ENCODE measurements at regions not wholly inside any gene's neighbourhood (a gene's known extent, or its start where the extent isn't known, plus 50 kb on each side); places are given as distances from the start of the nearest gene placed in this dataset.
A peak's percentile ranks its signal among the peaks of the same experiment; 100 is the strongest.

- TF ChIP-seq CTCF (IDR thresholded peaks at IDR 0.05; ENCODE audit: low read depth, low read length) = no peak
- no peak overlapping the region for H3K4me3 ChIP-seq (ENCODE audit: low read depth, low read length)
- in situ Hi-C loops (cut with HindIII; ENCODE audit: low sequenced_read_pairs) = no loop called here
- DNase-seq (ENCODE audit: low read depth, low spot score) = no peak
These were observed 738.3 kb upstream of the HS6ST1 start for GRCh38 chr2:129056959-129057317.

- in situ Hi-C loops (cut with HindIII; ENCODE audit: low sequenced_read_pairs) = no loop called here
- TF ChIP-seq CTCF (IDR thresholded peaks at IDR 0.05; ENCODE audit: low read depth, low read length) = no peak
- no peak for DNase-seq (ENCODE audit: low read depth, low spot score)
- no peak overlapping the region for H3K4me3 ChIP-seq (ENCODE audit: low read depth, low read length)
These were observed 740.3 kb upstream of the HS6ST1 start for GRCh38 chr2:129058981-129059380.

GRCh38 chr2:129059476-129059875 is 740.8 kb upstream of the HS6ST1 start:
- no peak overlapping the region for H3K4me3 ChIP-seq (ENCODE audit: low read depth, low read length)
- in situ Hi-C loops (cut with HindIII; ENCODE audit: low sequenced_read_pairs) = no loop called here
- TF ChIP-seq CTCF (IDR thresholded peaks at IDR 0.05; ENCODE audit: low read depth, low read length) = no peak
- no peak for DNase-seq (ENCODE audit: low read depth, low spot score)

- no peak overlapping the region for H3K4me3 ChIP-seq (ENCODE audit: low read depth, low read length)
- no peak for TF ChIP-seq CTCF (IDR thresholded peaks at IDR 0.05; ENCODE audit: low read depth, low read length)
- peak; percentile 70 for DNase-seq (ENCODE audit: low read depth, low spot score)
- in situ Hi-C loops (cut with HindIII; ENCODE audit: low sequenced_read_pairs) = no loop called here
These were observed 742.6 kb upstream of the HS6ST1 start for GRCh38 chr2:129061069-129061768.

GRCh38 chr2:129061769-129062121 is 743.1 kb upstream of the HS6ST1 start:
- no peak for TF ChIP-seq CTCF (IDR thresholded peaks at IDR 0.05; ENCODE audit: low read depth, low read length)
- H3K4me3 ChIP-seq (ENCODE audit: low read depth, low read length) = no peak overlapping the region
- no peak for DNase-seq (ENCODE audit: low read depth, low spot score)
- in situ Hi-C loops (cut with HindIII; ENCODE audit: low sequenced_read_pairs) = no loop called here

- TF ChIP-seq CTCF (IDR thresholded peaks at IDR 0.05; ENCODE audit: low read depth, low read length) = no peak
- in situ Hi-C loops (cut with HindIII; ENCODE audit: low sequenced_read_pairs) = no loop called here
- peak; percentile 5 for DNase-seq (ENCODE audit: low read depth, low spot score)
- no peak overlapping the region for H3K4me3 ChIP-seq (ENCODE audit: low read depth, low read length)
These were observed 743.7 kb upstream of the HS6ST1 start for GRCh38 chr2:129062146-129062912.
